Activated naive CD4-positive, alpha-beta T cell treated with anti-CD3 and anti-CD28 coated beads, Interleukin-2, amount 10 ng/mL, durations not matched to agents 7 days and 5 days (primary cell): ENCODE measurements at regions not wholly inside any gene's neighbourhood (a gene's known extent, or its start where the extent isn't known, plus 50 kb on each side); places are given as distances from the start of the nearest gene placed in this dataset.

Experiments
- CTCF ChIA-PET: fragments of 350-600 bp; sonication (Branson Sonifier 250); formaldehyde crosslinking; loops from one replicate; lab custom pipeline; 2021; ENCODE audit warnings: antibody characterized with exemption; lab: Charles Lee
- DNase-seq: peaks from one replicate; pipeline ENCODE4 v3.0.0-alpha.2; 2020
- H3K27ac Mint-ChIP-seq: one replicate; pipeline ENCODE4 v1.8.0; 2021; ENCODE audit warnings: mild to moderate bottlenecking, moderate library complexity, mixed read lengths
- H3K27me3 Mint-ChIP-seq: one replicate; pipeline ENCODE4 v1.8.0; 2021; ENCODE audit warnings: mild to moderate bottlenecking, mixed read lengths
- H3K36me3 Mint-ChIP-seq: one replicate; pipeline ENCODE4 v1.8.0; 2021; ENCODE audit warnings: mixed read lengths
- H3K4me1 Mint-ChIP-seq: one replicate; pipeline ENCODE4 v1.8.0; 2021; ENCODE audit warnings: mixed read lengths
- H3K4me3 Mint-ChIP-seq: one replicate; pipeline ENCODE4 v1.8.0; 2021; ENCODE audit warnings: mild to moderate bottlenecking, moderate library complexity, mixed read lengths
- H3K9me3 Mint-ChIP-seq: one replicate; pipeline ENCODE4 v1.8.0; 2021; ENCODE audit warnings: mixed read lengths

DNA sequence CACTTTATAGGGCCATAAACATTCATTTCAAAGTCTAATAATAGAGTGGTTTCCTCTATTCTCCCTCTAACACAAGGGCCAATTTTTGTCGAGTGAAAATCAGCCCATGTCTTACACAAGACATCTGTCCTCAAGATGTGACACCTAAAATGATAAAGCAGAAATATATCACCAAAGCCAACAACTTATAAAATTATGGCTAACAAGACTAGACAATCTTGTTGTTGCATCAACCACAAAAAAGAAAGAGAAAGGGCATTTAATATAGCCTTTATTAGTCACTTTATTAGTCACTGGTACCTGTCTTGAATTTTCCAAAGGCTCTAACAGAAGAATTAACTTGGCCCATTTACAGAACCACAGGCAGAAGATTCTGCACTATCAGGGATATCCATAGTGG, 161.6 kb downstream of the SMIM20 start:
- Mint-ChIP-seq H3K4me3 (no peak overlapping the region), H3K36me3 (peaks cover 8% of the 10 kb centered on the region), H3K27ac (peak overlapping the region; percentile 4), H3K9me3 (peaks cover 21% of the 10 kb centered on the region), H3K27me3 (no peaks in the 10 kb centered on the region), H3K4me1 (peaks cover 41% of the 10 kb centered on the region)
- CTCF ChIA-PET = interaction anchor here (0.7 to 2.1 kb wide), 11 partner anchors 8 to 251 kb away, joined by 3 to 6 read pairs (median 4); no protein-coding TSS in a partner anchor
- no peak for DNase-seq

DNA sequence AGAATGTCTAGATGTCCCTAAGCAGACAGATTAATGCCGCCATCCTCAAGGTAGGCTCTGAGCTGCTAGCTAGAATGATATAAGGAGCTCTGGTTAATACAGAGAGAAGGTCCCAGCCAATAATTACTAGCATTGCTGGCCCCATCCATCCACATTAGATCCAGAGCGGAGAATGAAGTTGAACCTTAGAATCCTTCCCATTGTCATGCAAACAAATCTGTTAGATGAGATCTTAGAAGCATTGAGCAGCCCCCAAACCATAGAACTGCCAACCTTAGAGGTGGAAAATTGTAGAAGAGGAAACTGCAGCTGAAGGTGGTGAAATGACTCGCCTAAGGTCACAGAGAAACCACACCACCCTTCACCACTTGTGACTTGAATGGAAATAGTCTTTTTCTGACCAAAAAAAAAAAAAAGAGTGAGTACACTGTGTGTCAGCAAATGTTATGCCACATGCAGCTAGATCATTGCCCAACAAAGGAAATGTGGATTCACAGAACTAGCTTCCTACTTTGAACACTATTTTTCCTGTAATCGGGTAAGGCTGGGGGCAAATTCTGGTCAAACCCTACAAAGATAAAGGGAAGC, 162.1 kb downstream of the SMIM20 start:
- H3K36me3 Mint-ChIP-seq = peaks cover 8% of the 10 kb centered on the region
- DNase-seq = peak; percentile 50
- no peak overlapping the region for H3K4me3 Mint-ChIP-seq
- no peaks in the 10 kb centered on the region for H3K27me3 Mint-ChIP-seq
- CTCF ChIA-PET = interaction anchor here (0.6 to 2.1 kb wide), 12 partner anchors 7 to 251 kb away, joined by 3 to 6 read pairs (median 4); no protein-coding TSS in a partner anchor
- H3K4me1 Mint-ChIP-seq = peaks cover 46% of the 10 kb centered on the region
- H3K27ac Mint-ChIP-seq = peak overlapping the region; percentile 20
- H3K9me3 Mint-ChIP-seq = peaks cover 21% of the 10 kb centered on the region

DNA sequence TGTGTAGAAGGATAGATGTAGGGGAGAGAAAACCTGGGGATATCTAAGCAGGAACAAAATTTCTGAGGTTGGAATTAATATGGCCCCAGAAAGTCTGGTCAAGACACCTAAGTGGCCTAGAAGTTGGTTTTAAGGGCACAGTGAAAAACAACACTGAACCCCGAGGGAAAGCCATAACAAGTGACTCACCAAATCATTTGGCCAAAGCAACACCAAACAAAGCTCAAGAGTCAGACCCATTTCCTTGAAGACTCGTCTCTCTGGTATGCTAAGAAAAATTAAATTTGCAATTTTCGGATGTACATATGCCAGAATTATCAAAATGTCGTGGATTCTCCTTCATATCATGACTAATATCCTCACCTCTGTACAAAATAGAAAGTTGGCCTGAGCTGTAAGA, 162.9 kb downstream of the SMIM20 start:
- CTCF ChIA-PET = interaction anchor here (0.6 to 2.1 kb wide), 10 partner anchors 8 to 253 kb away, joined by 3 to 6 read pairs (median 4); no protein-coding TSS in a partner anchor
- Mint-ChIP-seq H3K27ac (no peak overlapping the region), H3K4me1 (peaks cover 50% of the 10 kb centered on the region), H3K9me3 (peaks cover 21% of the 10 kb centered on the region), H3K27me3 (no peaks in the 10 kb centered on the region), H3K4me3 (no peak overlapping the region), H3K36me3 (peaks cover 8% of the 10 kb centered on the region)
- DNase-seq = no peak

DNA sequence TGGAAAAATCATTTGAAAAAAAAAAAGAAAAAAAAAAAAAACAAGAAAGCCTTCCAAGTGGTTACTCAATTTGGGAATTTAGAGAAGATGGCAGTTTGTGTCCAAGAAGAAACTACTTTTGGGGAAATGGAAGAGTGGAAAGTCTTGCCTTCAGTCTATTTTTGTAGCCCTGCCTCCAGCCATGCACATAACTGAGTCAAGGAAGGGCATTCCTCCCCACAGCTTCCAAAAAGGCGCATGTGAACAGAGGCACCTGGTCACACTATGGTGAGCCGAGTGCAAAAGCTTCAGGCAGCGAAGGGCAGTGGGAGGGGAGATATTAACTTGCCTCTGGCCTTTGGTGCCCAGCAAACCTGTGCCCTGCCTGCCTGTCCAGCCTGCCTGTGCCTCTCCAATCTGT, 163.7 kb downstream of the SMIM20 start:
- H3K27ac Mint-ChIP-seq = no peak overlapping the region

DNA sequence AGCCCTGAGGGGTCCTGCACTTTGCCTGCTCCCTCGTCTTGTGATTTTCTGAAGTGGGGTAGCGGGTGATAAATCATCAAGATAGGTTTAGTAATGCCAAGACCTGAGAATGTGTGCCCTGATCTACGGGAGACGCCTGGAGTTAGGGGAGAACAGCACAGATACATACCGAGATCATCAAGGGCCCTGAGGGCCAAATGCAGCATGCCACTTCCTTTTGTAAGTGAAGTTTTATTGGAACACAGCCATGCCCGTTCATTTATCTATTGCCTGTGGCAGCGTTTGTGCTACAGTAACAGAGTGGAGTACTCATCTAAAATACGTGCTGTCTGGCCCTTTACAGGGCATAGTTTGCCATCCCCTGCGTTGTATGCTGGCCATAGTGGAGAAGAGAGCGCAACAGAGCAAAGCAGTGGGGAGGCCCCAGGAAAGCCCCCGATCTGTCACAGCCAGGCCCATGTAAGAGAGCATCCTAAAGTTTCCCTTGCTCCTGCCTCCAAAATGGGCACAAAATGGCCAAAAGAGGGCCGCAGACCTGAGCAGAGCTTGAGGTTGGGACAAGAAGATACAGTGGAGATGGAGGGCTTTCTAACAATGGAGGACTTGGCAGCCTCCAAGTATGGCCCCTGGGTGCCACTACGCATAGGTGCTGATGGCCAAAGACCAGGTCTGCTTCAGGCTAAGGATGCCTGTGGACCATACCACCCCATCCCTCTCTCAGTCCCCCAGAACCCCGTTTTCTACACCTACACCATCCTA, 167.0 kb downstream of the SMIM20 start:
- Mint-ChIP-seq H3K36me3 (peaks cover 8% of the 10 kb centered on the region), H3K27ac (no peak overlapping the region), H3K4me1 (peaks cover 62% of the 10 kb centered on the region), H3K9me3 (peaks cover 17% of the 10 kb centered on the region), H3K27me3 (no peaks in the 10 kb centered on the region), H3K4me3 (no peak overlapping the region)
- no peak for DNase-seq
- CTCF ChIA-PET = interaction anchor here (1.7 kb wide), 1 partner anchor 13 kb away, joined by 6 read pairs; no protein-coding TSS in a partner anchor

More for the DNA sequence above, 163.7 kb downstream of the SMIM20 start:
- DNase-seq = no peak
- CTCF ChIA-PET = interaction anchor here (1.2 to 1.6 kb wide), 2 partner anchors 56 to 252 kb away, joined by 4 to 5 read pairs; no protein-coding TSS in a partner anchor
- no peak overlapping the region for H3K4me3 Mint-ChIP-seq
- H3K4me1 Mint-ChIP-seq = peaks cover 59% of the 10 kb centered on the region
- peaks cover 21% of the 10 kb centered on the region for H3K9me3 Mint-ChIP-seq
- H3K27me3 Mint-ChIP-seq = no peaks in the 10 kb centered on the region
- peaks cover 8% of the 10 kb centered on the region for H3K36me3 Mint-ChIP-seq

DNA sequence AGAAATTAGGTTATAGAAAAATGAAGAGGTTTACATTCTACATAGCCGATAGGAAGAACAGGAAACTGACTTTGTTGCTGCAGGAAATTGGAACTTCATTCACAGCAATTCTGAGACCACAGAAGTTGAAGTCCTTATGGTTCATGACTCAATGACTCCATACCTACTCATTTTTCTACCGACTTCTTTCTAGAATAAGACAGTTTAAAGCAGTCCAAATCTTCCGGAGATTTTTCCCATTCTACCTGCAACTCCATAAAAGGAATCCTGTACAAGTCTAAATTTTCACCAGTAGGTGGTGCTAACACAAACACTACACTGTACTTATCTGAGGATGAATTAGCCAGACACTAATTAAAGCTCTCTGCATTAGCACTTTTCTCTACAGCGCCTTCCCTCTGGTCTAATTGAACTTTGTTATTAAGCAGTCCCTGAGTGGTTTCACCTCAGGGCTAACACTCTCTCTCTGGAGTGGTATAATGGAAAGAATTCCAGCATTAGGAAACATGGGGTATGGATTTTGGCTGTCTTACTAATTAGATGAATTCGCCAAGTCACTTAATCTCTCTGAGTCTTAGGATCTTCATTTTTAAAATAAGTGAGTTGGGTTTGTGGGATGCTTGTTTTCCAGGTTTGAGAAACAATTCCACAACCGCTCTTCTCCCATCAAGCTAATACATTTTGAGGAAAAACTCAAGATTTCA, 167.9 kb downstream of the SMIM20 start:
- CTCF ChIA-PET = interaction anchor here (0.7 to 2.4 kb wide), 14 partner anchors 9 to 327 kb away, joined by 3 to 8 read pairs (median 5); no protein-coding TSS in a partner anchor
- peaks cover 8% of the 10 kb centered on the region for H3K9me3 Mint-ChIP-seq
- H3K4me1 Mint-ChIP-seq = peaks cover 53% of the 10 kb centered on the region
- no peak overlapping the region for H3K4me3 Mint-ChIP-seq
- H3K27me3 Mint-ChIP-seq = no peaks in the 10 kb centered on the region
- peaks cover 1% of the 10 kb centered on the region for H3K36me3 Mint-ChIP-seq
- no peak for DNase-seq
- no peak overlapping the region for H3K27ac Mint-ChIP-seq

DNA sequence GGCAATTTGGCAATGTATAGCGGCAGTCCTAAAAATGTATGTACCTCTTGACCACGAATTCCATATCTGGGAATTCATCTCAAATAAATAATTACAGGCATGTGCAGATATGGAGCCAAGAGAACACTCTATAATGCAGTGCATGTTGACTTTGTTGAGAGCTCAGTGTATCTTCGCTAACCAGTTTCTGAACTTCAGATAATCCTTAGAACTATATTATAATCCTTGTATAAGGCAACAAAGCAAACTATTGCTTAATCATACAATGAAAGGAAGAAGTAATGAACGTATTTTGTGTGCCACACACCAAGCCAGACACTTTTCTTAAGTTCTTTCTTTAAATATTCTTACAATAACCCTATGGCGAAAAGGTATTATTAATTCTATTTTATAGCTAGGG, 168.5 kb downstream of the SMIM20 start:
- peaks cover 48% of the 10 kb centered on the region for H3K4me1 Mint-ChIP-seq
- CTCF ChIA-PET = interaction anchor here (0.7 to 2.7 kb wide), 15 partner anchors 8 to 326 kb away, joined by 3 to 8 read pairs (median 5); no protein-coding TSS in a partner anchor
- H3K27me3 Mint-ChIP-seq = no peaks in the 10 kb centered on the region
- DNase-seq = no peak
- peaks cover 4% of the 10 kb centered on the region for H3K9me3 Mint-ChIP-seq
- H3K36me3 Mint-ChIP-seq = peaks cover 1% of the 10 kb centered on the region
- no peak overlapping the region for H3K27ac Mint-ChIP-seq
- no peak overlapping the region for H3K4me3 Mint-ChIP-seq

DNA sequence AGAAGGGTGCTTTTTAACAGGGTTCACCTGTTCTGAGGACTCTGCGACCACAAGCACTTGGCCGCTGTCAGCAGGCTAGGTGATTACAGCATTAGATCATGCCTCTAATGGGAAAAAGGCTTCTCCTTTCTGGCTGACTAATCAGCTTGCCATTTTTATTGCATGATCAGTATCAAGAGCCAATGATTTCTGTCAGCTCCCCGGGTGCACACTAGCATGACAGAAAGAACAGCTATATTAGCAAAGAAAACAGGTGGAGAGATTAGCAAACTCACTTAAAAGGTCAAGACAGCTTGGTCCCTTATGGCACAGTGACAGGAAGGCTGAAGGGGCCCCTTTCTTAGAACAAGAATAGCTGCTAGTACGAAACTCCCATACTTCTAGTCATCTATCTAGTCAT, 170.0 kb downstream of the SMIM20 start:
- DNase-seq = no peak
- no peaks in the 10 kb centered on the region for H3K36me3 Mint-ChIP-seq
- peaks cover 62% of the 10 kb centered on the region for H3K4me1 Mint-ChIP-seq
- CTCF ChIA-PET = interaction anchor here (0.7 to 2.7 kb wide), 8 partner anchors 15 to 246 kb away, joined by 3 to 9 read pairs (median 5); partner anchors contain the start of gene RBPJ
- no peaks in the 10 kb centered on the region for H3K27me3 Mint-ChIP-seq
- H3K27ac Mint-ChIP-seq = no peak overlapping the region
- no peak overlapping the region for H3K4me3 Mint-ChIP-seq
- H3K9me3 Mint-ChIP-seq = no peaks in the 10 kb centered on the region

DNA sequence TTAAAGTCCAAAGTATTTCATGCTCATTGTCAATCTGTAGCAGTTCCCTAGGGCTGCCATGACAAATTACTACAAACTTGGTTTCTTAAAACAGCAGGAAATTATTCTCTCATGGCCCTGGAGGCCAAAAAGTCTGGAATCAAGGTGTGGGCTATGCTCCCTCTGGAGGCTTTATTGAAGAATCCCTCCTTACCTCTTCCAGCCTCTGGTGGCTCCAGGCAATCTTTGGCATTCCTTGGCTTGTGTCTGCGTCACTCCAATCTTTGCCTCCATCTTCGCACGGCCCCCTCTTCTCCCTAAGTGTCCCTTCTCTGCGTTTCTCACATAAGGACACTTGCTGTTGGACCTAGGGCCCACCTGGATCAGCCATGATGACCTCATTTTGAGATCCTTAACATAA, 170.4 kb downstream of the SMIM20 start:
- Mint-ChIP-seq H3K4me1 (peaks cover 64% of the 10 kb centered on the region), H3K27me3 (no peaks in the 10 kb centered on the region), H3K9me3 (no peaks in the 10 kb centered on the region), H3K4me3 (no peak overlapping the region), H3K27ac (no peak overlapping the region), H3K36me3 (no peaks in the 10 kb centered on the region)
- CTCF ChIA-PET = interaction anchor here (0.7 to 2.7 kb wide), 5 partner anchors 9 to 246 kb away, joined by 3 to 9 read pairs (median 6); partner anchors contain the start of gene RBPJ
- no peak for DNase-seq

DNA sequence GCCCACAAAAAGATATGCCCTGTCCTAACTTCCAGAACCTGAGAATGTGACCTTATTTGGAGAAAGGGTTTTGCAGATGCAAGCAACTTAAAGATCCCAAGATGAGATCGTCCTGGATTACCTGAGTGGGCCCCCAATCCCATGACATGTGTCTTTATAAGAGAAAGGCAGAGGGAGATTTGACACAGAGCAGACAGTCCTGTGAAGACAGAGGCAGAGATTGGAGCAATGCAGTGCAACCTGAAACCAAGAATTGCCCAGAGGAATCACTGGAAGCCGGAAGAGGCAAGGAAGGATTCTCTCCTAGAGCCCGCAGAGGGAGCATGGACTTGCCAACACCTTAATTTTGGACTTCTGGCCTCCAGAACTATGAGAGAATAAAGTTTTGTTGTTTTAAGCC, 171.5 kb downstream of the SMIM20 start:
- no peak for DNase-seq
- Mint-ChIP-seq H3K9me3 (peaks cover 10% of the 10 kb centered on the region), H3K36me3 (no peaks in the 10 kb centered on the region), H3K27me3 (no peaks in the 10 kb centered on the region), H3K27ac (no peak overlapping the region), H3K4me3 (no peak overlapping the region), H3K4me1 (peaks cover 60% of the 10 kb centered on the region)
- CTCF ChIA-PET = interaction anchor here (1.5 to 2.3 kb wide), 2 partner anchors 10 to 234 kb away, joined by 6 to 9 read pairs; partner anchors contain the start of gene RBPJ

DNA sequence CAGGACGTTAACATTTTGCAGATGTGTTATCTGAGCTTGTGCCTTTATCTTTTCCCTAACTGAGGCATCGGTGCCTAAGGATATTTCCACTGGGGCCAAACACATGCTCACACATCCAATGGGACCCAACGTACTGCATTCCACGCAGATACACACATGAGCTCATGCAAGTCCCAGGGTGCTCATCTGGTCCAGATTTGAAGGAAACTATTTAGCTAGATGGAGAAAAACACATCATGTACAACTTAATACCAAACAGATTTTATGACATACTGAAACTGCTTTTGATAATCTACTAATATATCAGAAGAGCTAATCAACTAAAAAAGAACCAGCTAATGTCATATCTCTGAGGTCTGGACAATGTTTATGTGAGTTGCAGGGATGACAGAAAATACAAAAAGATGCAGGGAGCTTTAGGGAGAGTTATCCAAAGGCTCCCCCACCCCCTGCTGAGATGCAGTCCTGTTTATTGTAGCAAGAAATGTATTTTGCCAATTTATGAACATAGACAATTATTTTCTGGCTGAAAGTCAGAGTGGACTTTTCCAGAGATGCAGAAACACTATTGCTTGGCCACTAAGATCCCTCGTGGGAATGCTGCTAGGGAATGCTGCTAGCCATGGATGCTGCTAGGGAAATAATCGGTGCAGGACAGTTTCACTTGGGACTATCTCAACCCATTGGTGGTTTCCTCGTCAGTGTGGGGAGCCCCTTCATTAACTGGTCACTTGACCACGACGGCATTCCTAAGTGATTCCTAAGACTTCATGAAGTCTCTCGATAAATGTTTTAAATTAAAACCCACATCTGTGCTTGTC, 172.8 kb downstream of the SMIM20 start:
- Mint-ChIP-seq H3K36me3 (no peaks in the 10 kb centered on the region), H3K4me3 (no peak overlapping the region), H3K4me1 (peaks cover 50% of the 10 kb centered on the region), H3K27ac (no peak overlapping the region), H3K27me3 (no peaks in the 10 kb centered on the region), H3K9me3 (peaks cover 18% of the 10 kb centered on the region)
- CTCF ChIA-PET = no interaction called here
- DNase-seq = no peak

DNA sequence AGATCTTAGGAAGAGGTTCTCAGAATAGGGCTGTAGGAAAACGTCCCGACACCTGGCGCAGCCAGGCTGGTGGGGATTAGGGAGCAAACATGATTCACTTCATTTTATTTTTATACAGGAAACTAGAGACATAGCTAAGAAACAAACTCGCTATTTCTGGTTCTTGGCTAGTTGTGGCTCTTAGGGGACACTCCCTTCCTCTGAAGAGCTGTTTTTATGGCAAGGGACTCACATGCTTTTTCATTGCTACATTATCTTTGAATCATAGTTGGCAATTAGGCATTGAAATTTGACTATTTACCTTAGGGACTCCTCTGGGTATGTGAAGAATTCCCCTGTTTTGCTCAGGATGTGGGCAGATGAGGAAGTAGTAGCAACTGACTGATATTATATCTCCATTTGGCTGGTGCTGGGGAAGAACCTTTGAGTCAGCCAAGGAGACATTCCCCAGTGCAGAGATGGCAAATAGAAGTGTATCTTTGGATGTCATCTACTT, 174.5 kb downstream of the SMIM20 start:
- CTCF ChIA-PET = interaction anchor here (0.5 to 1.4 kb wide), 6 partner anchors 8 to 236 kb away, joined by 3 to 6 read pairs (median 3); no protein-coding TSS in a partner anchor
- Mint-ChIP-seq H3K27me3 (no peaks in the 10 kb centered on the region), H3K36me3 (no peaks in the 10 kb centered on the region), H3K4me1 (peaks cover 39% of the 10 kb centered on the region), H3K9me3 (peaks cover 18% of the 10 kb centered on the region), H3K4me3 (no peak overlapping the region), H3K27ac (peak overlapping the region; percentile 79)
- DNase-seq = no peak

DNA sequence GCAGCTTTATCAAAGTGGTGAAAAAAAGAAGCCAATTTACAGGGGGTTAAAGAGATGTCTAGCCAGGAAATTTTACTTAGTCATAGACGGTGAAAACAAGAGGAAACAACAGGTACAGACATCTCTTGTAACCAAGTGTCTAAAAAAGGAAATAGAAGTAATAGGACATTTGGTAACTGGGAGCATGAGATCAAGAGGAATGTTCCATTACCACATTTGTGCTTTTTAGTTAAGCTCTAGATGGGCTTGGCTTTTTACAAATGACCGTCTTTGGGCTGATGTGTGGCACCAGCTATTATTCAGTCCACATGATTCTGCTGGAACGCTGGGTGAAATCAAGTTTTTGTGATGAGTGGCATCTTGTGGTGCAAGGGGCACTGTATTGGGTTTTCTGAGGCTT, 179.5 kb downstream of the SMIM20 start:
- Mint-ChIP-seq H3K36me3 (peaks cover 2% of the 10 kb centered on the region), H3K27ac (no peak overlapping the region), H3K4me3 (no peak overlapping the region), H3K4me1 (peaks cover 12% of the 10 kb centered on the region), H3K27me3 (no peaks in the 10 kb centered on the region), H3K9me3 (peaks cover 33% of the 10 kb centered on the region)
- CTCF ChIA-PET = interaction anchor here (0.6 to 0.9 kb wide), 5 partner anchors 13 to 1514 kb away, joined by 3 to 6 read pairs (median 3); no protein-coding TSS in a partner anchor
- DNase-seq = no peak
